ENCODE measurements at regions not wholly inside any gene's neighbourhood (a gene's known extent, or its start where the extent isn't known, plus 50 kb on each side); places are given as distances from the start of the nearest gene placed in this dataset.
A peak's percentile ranks its signal among the peaks of the same experiment; 100 is the strongest.

GRCh38 chrX:27380163-27380845 is 82.8 kb downstream of the PPP4R3C start:
- DNase-seq (no peak), ATAC-seq (no peak)
- 84 to 94% (median 91%) methylated on average over 7 to 12 of the region's 12 CpGs for WGBS, 4 donors
- Histone ChIP-seq H3K27me3 (no peaks in the 10 kb centered on the region), H3K36me3 (no peaks in the 10 kb centered on the region), H3K4me3 (no peak overlapping the region), H3K27ac (no peak overlapping the region), H3K9me3 (no peaks in the 10 kb centered on the region), H3K4me1 (no peaks in the 10 kb centered on the region)
- no peak for TF ChIP-seq CTCF (IDR thresholded peaks at IDR 0.05)
- intact Hi-C loops (cut with DNase I): no loop called here

GRCh38 chrX:27354021-27354420 is 109.1 kb downstream of the PPP4R3C start:
- WGBS, 4 donors: 51 to 64% (median 57%) methylated on average over 3 of the region's 3 CpGs
- no peak for DNase-seq
- Histone ChIP-seq H3K4me1 (no peaks in the 10 kb centered on the region), H3K9me3 (peaks cover 0 to 6% (median 0%) of the 10 kb centered on the region in 12 donors), H3K27me3 (no peaks in the 10 kb centered on the region), H3K4me3 (no peak overlapping the region), H3K27ac (no peak overlapping the region), H3K36me3 (no peaks in the 10 kb centered on the region)
- TF ChIP-seq CTCF (IDR thresholded peaks at IDR 0.05): no peak
- TF ChIP-seq POLR2A (IDR thresholded peaks at IDR 0.05): no peak
- ATAC-seq: no peak
- intact Hi-C loops (cut with DNase I): no loop called here

- Histone ChIP-seq H3K4me1 (no peaks in the 10 kb centered on the region), H3K27ac (no peak overlapping the region), H3K27me3 (no peaks in the 10 kb centered on the region), H3K4me3 (no peak overlapping the region), H3K36me3 (no peaks in the 10 kb centered on the region), H3K9me3 (no peaks in the 10 kb centered on the region)
- no peak for DNase-seq
- ATAC-seq: no peak
- intact Hi-C loops (cut with DNase I): no loop called here
- WGBS, 4 donors: 37 to 46% (median 39%) methylated on average over 6 of the region's 6 CpGs
- TF ChIP-seq CTCF (IDR thresholded peaks at IDR 0.05) (no peak), POLR2A (IDR thresholded peaks at IDR 0.05) (no peak)
These were observed 112.7 kb downstream of the PPP4R3C start for GRCh38 chrX:27350476-27350875.

GRCh38 chrX:27336466-27337091 is 126.6 kb downstream of the PPP4R3C start:
- TF ChIP-seq POLR2A (IDR thresholded peaks at IDR 0.05): no peak
- TF ChIP-seq CTCF (IDR thresholded peaks at IDR 0.05): peak; percentile 35 to 85 (median 57)
- Histone ChIP-seq H3K27ac (no peak overlapping the region), H3K4me3 (no peak overlapping the region), H3K9me3 (no peaks in the 10 kb centered on the region), H3K27me3 (no peaks in the 10 kb centered on the region), H3K36me3 (no peaks in the 10 kb centered on the region), H3K4me1 (no peaks in the 10 kb centered on the region)
- DNase-seq (peak in 1 of 5 donors; percentile 4), ATAC-seq (no peak)
- 17 to 21% (median 21%) methylated on average over 9 of the region's 9 CpGs for WGBS, 4 donors
- intact Hi-C loops (cut with DNase I): no loop called here
